ENCODE measurements at regions not wholly inside any gene's neighbourhood (a gene's known extent, or its start where the extent isn't known, plus 50 kb on each side); places are given as distances from the start of the nearest gene placed in this dataset.
"Not testable (repeated sequence)": the region's sequence is repeated elsewhere in the genome, so short reads cannot be mapped to it uniquely, and the experiment has no call there.

DNA sequence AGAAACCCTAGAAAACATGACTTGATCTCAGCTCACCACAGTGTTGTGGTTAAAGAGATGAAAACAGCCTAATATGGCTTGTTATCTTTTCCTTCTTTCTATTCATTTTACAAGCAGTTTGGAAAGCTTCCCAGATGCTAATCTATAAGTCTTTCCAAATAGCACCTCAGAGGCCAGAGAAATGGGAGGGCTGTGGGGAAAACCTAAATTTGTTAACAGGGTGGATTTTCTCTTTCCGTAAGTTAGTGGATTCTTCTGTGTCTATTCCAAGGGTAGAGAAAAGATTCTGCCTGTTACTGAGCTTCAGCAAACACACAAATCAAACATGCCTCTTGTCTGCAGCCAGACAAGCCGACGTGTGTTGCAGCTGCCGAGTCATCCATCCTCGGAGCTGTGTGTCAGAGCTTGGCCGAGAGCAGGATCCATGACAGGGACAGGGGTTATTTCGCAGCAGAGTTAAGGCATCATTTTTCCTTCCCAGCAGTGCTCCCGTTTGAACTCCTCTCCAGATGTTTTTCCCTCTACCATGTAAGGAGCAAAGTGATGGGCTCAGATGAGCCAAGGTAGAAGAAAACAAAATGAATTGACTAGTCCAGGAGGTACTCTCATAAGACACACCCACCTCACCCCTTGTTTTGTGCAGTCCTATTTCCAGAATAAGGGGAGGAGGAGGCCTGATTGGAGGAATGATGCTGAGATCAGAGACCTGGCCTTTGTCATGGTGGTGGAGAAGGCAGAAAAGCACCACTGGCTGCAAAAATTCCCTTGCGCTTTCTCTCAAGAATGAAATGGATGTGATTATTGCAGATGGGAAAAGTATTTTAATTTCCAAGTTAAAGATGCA, 560.0 kb downstream of the C6orf118 start:
- no peak for ATAC-seq
- TF ChIP-seq ARNTL (CRISPR knock-in tag; IDR thresholded peaks at IDR 0.05; ENCODE audit: borderline replicate concordance, low read depth) (no peak), SNAI2 (CRISPR knock-in tag; IDR thresholded peaks at IDR 0.05) (no peak), ESRRG (CRISPR knock-in tag; IDR thresholded peaks at IDR 0.05) (no peak), TCF4 (CRISPR knock-in tag; IDR thresholded peaks at IDR 0.05; ENCODE audit: borderline replicate concordance) (no peak)

DNA sequence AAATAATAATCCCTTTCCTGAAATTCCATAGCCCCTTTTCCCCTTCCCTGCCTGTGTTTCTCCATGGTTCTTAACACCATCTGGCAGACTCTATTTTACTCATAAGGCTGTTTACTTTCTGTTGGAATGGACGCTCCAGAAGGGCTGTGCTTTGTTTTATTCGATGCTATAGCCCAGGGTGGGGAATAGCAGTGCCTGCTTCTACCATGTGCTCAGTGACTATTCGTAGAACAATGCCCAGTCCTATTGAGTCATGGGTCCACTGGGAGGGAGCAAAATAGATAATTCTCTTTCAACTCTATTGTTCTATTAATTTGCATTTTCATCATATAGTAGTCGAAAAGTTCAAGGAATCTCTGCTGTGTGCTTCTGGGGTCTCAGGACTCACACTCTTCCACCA, 565.1 kb downstream of the C6orf118 start:
- ATAC-seq: no peak
- no peak for TF ChIP-seq CSDC2 (CRISPR knock-in tag; IDR thresholded peaks at IDR 0.05)
- no peak for TF ChIP-seq OSR1 (CRISPR knock-in tag; IDR thresholded peaks at IDR 0.05)
- no peak for TF ChIP-seq SNAI2 (CRISPR knock-in tag; IDR thresholded peaks at IDR 0.05)
- no peak for TF ChIP-seq ZFP30 (CRISPR knock-in tag; IDR thresholded peaks at IDR 0.05)
- no peak for TF ChIP-seq ZNF70 (CRISPR knock-in tag; IDR thresholded peaks at IDR 0.05)
- TF ChIP-seq, protein P1, sequence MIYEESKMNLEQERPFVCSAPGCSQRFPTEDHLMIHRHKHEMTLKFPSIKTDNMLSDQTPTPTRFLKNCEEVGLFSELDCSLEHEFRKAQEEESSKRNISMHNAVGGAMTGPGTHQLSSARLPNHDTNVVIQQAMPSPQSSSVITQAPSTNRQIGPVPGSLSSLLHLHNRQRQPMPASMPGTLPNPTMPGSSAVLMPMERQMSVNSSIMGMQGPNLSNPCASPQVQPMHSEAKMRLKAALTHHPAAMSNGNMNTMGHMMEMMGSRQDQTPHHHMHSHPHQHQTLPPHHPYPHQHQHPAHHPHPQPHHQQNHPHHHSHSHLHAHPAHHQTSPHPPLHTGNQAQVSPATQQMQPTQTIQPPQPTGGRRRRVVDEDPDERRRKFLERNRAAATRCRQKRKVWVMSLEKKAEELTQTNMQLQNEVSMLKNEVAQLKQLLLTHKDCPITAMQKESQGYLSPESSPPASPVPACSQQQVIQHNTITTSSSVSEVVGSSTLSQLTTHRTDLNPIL (CRISPR knock-in tag; IDR thresholded peaks at IDR 0.05; ENCODE audit: low read depth): no peak
- no peak for TF ChIP-seq RARB (CRISPR knock-in tag; IDR thresholded peaks at IDR 0.05)
- no peak for TF ChIP-seq ZNF565 (CRISPR knock-in tag; conservative IDR thresholded peaks at IDR 0.05; ENCODE audit: low read depth)
- no peak for TF ChIP-seq GLIS3 (CRISPR knock-in tag; IDR thresholded peaks at IDR 0.05)
- TF ChIP-seq, protein P2, sequence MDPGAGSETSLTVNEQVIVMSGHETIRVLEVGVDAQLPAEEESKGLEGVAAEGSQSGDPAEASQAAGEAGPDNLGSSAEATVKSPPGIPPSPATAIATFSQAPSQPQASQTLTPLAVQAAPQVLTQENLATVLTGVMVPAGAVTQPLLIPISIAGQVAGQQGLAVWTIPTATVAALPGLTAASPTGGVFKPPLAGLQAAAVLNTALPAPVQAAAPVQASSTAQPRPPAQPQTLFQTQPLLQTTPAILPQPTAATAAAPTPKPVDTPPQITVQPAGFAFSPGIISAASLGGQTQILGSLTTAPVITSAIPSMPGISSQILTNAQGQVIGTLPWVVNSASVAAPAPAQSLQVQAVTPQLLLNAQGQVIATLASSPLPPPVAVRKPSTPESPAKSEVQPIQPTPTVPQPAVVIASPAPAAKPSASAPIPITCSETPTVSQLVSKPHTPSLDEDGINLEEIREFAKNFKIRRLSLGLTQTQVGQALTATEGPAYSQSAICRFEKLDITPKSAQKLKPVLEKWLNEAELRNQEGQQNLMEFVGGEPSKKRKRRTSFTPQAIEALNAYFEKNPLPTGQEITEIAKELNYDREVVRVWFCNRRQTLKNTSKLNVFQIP (CRISPR knock-in tag; IDR thresholded peaks at IDR 0.05; ENCODE audit: borderline replicate concordance, low read depth): no peak
- TF ChIP-seq PPARA (CRISPR knock-in tag; IDR thresholded peaks at IDR 0.05; ENCODE audit: borderline replicate concordance): no peak
- no peak for TF ChIP-seq ARNTL (CRISPR knock-in tag; IDR thresholded peaks at IDR 0.05; ENCODE audit: borderline replicate concordance, low read depth)
- TF ChIP-seq, protein P3, sequence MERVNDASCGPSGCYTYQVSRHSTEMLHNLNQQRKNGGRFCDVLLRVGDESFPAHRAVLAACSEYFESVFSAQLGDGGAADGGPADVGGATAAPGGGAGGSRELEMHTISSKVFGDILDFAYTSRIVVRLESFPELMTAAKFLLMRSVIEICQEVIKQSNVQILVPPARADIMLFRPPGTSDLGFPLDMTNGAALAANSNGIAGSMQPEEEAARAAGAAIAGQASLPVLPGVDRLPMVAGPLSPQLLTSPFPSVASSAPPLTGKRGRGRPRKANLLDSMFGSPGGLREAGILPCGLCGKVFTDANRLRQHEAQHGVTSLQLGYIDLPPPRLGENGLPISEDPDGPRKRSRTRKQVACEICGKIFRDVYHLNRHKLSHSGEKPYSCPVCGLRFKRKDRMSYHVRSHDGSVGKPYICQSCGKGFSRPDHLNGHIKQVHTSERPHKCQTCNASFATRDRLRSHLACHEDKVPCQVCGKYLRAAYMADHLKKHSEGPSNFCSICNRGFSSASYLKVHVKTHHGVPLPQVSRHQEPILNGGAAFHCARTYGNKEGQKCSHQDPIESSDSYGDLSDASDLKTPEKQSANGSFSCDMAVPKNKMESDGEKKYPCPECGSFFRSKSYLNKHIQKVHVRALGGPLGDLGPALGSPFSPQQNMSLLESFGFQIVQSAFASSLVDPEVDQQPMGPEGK (CRISPR knock-in tag; IDR thresholded peaks at IDR 0.05; ENCODE audit: borderline replicate concordance): no peak
- TF ChIP-seq ISL1 (CRISPR knock-in tag; IDR thresholded peaks at IDR 0.05): no peak
- TF ChIP-seq ZFP3 (CRISPR knock-in tag; IDR thresholded peaks at IDR 0.05): no peak

DNA sequence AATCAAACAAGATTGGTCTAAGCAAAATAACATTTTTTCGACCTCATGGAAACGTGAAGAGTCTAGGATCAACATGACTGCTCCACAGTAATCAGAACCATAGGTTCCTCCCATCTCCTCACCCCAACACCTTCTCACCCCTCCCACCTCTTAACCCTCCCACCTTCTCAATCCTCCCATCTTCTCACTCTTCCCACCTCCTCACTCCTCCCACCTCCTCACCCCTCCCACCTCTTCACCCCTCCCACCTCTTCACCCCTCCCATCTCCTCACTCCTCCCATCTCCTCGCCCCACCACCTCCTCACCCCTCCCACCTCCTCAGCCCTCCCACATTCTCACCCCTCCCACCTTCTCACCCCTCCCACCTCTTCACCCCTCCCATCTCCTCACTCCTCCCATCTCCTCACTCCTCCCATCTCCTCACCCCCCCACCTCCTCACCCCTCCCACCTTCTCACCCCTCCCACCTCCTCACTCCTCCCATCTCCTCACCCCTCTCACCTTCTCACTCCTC, 567.4 kb downstream of the C6orf118 start:
- TF ChIP-seq ZC3H10 (CRISPR knock-in tag; IDR thresholded peaks at IDR 0.05) (no peak), BACH2 (CRISPR knock-in tag; IDR thresholded peaks at IDR 0.05; ENCODE audit: borderline replicate concordance) (no peak), CSDC2 (CRISPR knock-in tag; IDR thresholded peaks at IDR 0.05) (no peak), PPARA (CRISPR knock-in tag; IDR thresholded peaks at IDR 0.05; ENCODE audit: borderline replicate concordance) (no peak), RARB (CRISPR knock-in tag; IDR thresholded peaks at IDR 0.05) (no peak), TCF4 (CRISPR knock-in tag; IDR thresholded peaks at IDR 0.05; ENCODE audit: borderline replicate concordance) (no peak), ZNF8 (CRISPR knock-in tag; IDR thresholded peaks at IDR 0.05) (no peak), SNAI2 (CRISPR knock-in tag; IDR thresholded peaks at IDR 0.05) (no peak), TOX (CRISPR knock-in tag; IDR thresholded peaks at IDR 0.05; ENCODE audit: borderline replicate concordance) (no peak), ARNTL (CRISPR knock-in tag; IDR thresholded peaks at IDR 0.05; ENCODE audit: borderline replicate concordance, low read depth) (no peak), ZNF70 (CRISPR knock-in tag; IDR thresholded peaks at IDR 0.05) (no peak), ZFP30 (CRISPR knock-in tag; IDR thresholded peaks at IDR 0.05) (no peak), GLIS3 (CRISPR knock-in tag; IDR thresholded peaks at IDR 0.05) (no peak), ISL1 (CRISPR knock-in tag; IDR thresholded peaks at IDR 0.05) (no peak), ZNF565 (CRISPR knock-in tag; conservative IDR thresholded peaks at IDR 0.05; ENCODE audit: low read depth) (no peak), ESRRG (CRISPR knock-in tag; IDR thresholded peaks at IDR 0.05) (no peak), ZFP3 (CRISPR knock-in tag; IDR thresholded peaks at IDR 0.05) (no peak)
- TF ChIP-seq, protein P1 (CRISPR knock-in tag; IDR thresholded peaks at IDR 0.05; ENCODE audit: low read depth): no peak
- TF ChIP-seq, protein P4, sequence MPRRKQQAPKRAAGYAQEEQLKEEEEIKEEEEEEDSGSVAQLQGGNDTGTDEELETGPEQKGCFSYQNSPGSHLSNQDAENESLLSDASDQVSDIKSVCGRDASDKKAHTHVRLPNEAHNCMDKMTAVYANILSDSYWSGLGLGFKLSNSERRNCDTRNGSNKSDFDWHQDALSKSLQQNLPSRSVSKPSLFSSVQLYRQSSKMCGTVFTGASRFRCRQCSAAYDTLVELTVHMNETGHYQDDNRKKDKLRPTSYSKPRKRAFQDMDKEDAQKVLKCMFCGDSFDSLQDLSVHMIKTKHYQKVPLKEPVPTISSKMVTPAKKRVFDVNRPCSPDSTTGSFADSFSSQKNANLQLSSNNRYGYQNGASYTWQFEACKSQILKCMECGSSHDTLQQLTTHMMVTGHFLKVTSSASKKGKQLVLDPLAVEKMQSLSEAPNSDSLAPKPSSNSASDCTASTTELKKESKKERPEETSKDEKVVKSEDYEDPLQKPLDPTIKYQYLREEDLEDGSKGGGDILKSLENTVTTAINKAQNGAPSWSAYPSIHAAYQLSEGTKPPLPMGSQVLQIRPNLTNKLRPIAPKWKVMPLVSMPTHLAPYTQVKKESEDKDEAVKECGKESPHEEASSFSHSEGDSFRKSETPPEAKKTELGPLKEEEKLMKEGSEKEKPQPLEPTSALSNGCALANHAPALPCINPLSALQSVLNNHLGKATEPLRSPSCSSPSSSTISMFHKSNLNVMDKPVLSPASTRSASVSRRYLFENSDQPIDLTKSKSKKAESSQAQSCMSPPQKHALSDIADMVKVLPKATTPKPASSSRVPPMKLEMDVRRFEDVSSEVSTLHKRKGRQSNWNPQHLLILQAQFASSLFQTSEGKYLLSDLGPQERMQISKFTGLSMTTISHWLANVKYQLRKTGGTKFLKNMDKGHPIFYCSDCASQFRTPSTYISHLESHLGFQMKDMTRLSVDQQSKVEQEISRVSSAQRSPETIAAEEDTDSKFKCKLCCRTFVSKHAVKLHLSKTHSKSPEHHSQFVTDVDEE (CRISPR knock-in tag; IDR thresholded peaks at IDR 0.05): no peak
- TF ChIP-seq, protein P5, sequence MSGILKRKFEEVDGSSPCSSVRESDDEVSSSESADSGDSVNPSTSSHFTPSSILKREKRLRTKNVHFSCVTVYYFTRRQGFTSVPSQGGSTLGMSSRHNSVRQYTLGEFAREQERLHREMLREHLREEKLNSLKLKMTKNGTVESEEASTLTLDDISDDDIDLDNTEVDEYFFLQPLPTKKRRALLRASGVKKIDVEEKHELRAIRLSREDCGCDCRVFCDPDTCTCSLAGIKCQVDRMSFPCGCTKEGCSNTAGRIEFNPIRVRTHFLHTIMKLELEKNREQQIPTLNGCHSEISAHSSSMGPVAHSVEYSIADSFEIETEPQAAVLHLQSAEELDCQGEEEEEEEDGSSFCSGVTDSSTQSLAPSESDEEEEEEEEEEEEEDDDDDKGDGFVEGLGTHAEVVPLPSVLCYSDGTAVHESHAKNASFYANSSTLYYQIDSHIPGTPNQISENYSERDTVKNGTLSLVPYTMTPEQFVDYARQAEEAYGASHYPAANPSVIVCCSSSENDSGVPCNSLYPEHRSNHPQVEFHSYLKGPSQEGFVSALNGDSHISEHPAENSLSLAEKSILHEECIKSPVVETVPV (CRISPR knock-in tag; IDR thresholded peaks at IDR 0.05): no peak
- no peak for ATAC-seq

DNA sequence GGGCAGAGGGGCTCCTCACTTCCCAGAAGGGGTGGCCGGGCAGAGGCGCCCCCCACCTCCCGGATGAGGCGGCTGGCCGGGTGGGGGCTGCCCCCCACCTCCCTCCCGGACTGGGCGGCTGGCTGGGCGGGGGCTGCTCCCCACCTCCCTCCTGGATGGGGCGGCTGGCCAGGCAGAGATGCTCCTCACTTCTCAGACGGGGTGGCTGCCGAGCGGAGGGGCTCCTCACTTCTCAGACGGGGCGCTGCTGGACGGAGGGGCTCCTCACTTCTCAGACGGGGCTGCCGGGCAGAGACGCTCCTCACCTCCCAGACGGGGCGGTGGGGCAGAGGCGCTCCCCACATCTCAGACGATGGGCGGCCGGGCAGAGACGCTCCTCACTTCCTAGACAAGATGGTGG, 573.3 kb downstream of the C6orf118 start:
- ATAC-seq: not testable (repeated sequence)

Measured in SK-N-SH treated with all-trans-retinoic acid at 6 μM for 48 hours (cell line).